GM23338 (cell line): ENCODE measurements at regions not wholly inside any gene's neighbourhood (a gene's known extent, or its start where the extent isn't known, plus 50 kb on each side); places are given as distances from the start of the nearest gene placed in this dataset.

ENCODE experiments used
- ATAC-seq: fragments of 200-7000 bp; cut with Tn5 transposase; 3 replicates; pipeline ENCODE4 v1.9.1; 2020
- DNase-seq: peaks from one replicate; pipeline ENCODE4 v3.0.0-alpha.2; 2015; ENCODE audit warnings: low spot score
- H2AFZ ChIP-seq: fragments of 200-600 bp; sonication (generic); 2 replicates; pipeline ENCODE4 v1.8.0; 2016; ENCODE audit warnings: antibody characterized with exemption, mild to moderate bottlenecking, moderate library complexity
- H3F3A ChIP-seq: fragments of 200-600 bp; sonication (generic); replicated peaks from 2 replicates; pipeline ENCODE4 v1.8.0; 2017; ENCODE audit warnings: antibody characterized with exemption, mixed run types, low read depth
- H3K27ac ChIP-seq: fragments of 200-600 bp; sonication (generic); 2 replicates; pipeline ENCODE4 v1.6.1; 2016; ENCODE audit warnings: low read depth
- H3K27me3 ChIP-seq: fragments of 200-600 bp; sonication (generic); 2 replicates; pipeline ENCODE4 v1.8.0; 2016; ENCODE audit warnings: mild to moderate bottlenecking, mixed run types, moderate library complexity; ENCODE audit not compliant: insufficient read depth
- H3K36me3 ChIP-seq: fragments of 200-600 bp; sonication (generic); 2 replicates; pipeline ENCODE4 v1.8.0; 2016; ENCODE audit warnings: mild to moderate bottlenecking; ENCODE audit not compliant: insufficient read depth
- H3K4me1 ChIP-seq: fragments of 200-600 bp; sonication (generic); 2 replicates; pipeline ENCODE4 v1.8.0; 2016; ENCODE audit warnings: mild to moderate bottlenecking, moderate library complexity; ENCODE audit not compliant: insufficient read depth
- H3K4me2 ChIP-seq: fragments of 200-600 bp; sonication (generic); 2 replicates; pipeline ENCODE4 v1.7.1; 2017; ENCODE audit warnings: mixed run types
- H3K4me3 ChIP-seq: fragments of 200-600 bp; sonication (generic); 2 replicates; pipeline ENCODE4 v1.6.1; 2016; ENCODE audit warnings: mixed run types
- H3K79me2 ChIP-seq: fragments of 200-600 bp; sonication (generic); replicated peaks from 2 replicates; pipeline ENCODE4 v1.8.0; 2017; ENCODE audit warnings: mild to moderate bottlenecking; ENCODE audit not compliant: insufficient read depth
- H3K9me2 ChIP-seq: fragments of 200-600 bp; sonication (generic); 2 replicates; pipeline ENCODE4 v1.8.0; 2017; ENCODE audit not compliant: insufficient read depth
- H4K20me1 ChIP-seq: fragments of 200-600 bp; sonication (generic); replicated peaks from 2 replicates; pipeline ENCODE4 v1.8.0; 2017; ENCODE audit warnings: mild to moderate bottlenecking; ENCODE audit not compliant: insufficient read depth
- H3K27ac Mint-ChIP-seq: 2 replicates; pipeline ENCODE4 v1.8.0; 2020; ENCODE audit warnings: inconsistent platforms, mild to moderate bottlenecking, moderate library complexity, mixed read lengths
- H3K27me3 Mint-ChIP-seq: 3 replicates; pipeline ENCODE4 v1.8.0; 2022; ENCODE audit warnings: low read depth, mild to moderate bottlenecking, moderate library complexity, mixed read lengths, inconsistent platforms; ENCODE audit not compliant: insufficient read depth, poor library complexity
- H3K36me3 Mint-ChIP-seq: 3 replicates; pipeline ENCODE4 v1.8.0; 2021; ENCODE audit warnings: low read depth, mild to moderate bottlenecking, inconsistent platforms, moderate library complexity, mixed read lengths
- H3K4me1 Mint-ChIP-seq: 3 replicates; pipeline ENCODE4 v1.8.0; 2020; ENCODE audit warnings: mild to moderate bottlenecking, inconsistent platforms, mixed read lengths
- H3K4me3 Mint-ChIP-seq: 3 replicates; pipeline ENCODE4 v1.8.0; 2021; ENCODE audit warnings: moderate library complexity, mild to moderate bottlenecking, inconsistent platforms, mixed read lengths
- H3K9me3 Mint-ChIP-seq: 3 replicates; pipeline ENCODE4 v1.8.0; 2020; ENCODE audit warnings: moderate library complexity, mild to moderate bottlenecking, inconsistent platforms, mixed read lengths
- EZH2phosphoT487 ChIP-seq: fragments of 200-600 bp; sonication (generic); IDR thresholded peaks from one replicate; pipeline ENCODE4 v1.8.1; 2018; ENCODE audit warnings: antibody characterized with exemption; ENCODE audit not compliant: unreplicated experiment
- JUNB ChIP-seq: IDR thresholded peaks from one replicate; pipeline ENCODE4 v1.6.1; 2016; ENCODE audit warnings: antibody characterized with exemption; ENCODE audit not compliant: unreplicated experiment
- NANOG ChIP-seq: IDR thresholded peaks from 2 replicates; pipeline ENCODE4 v1.6.1; 2016; ENCODE audit warnings: antibody characterized with exemption, borderline replicate concordance
- POLR2AphosphoS5 ChIP-seq: IDR thresholded peaks from 2 replicates; pipeline ENCODE4 v1.6.1; 2016; ENCODE audit warnings: antibody characterized with exemption, low read depth
- STAT1 ChIP-seq: IDR thresholded peaks from one replicate; pipeline ENCODE4 v1.6.1; 2016; ENCODE audit warnings: antibody characterized with exemption; ENCODE audit not compliant: unreplicated experiment
- ZNF114 ChIP-seq: fragments of 250-450 bp; sonication (Bioruptor Pico); IDR thresholded peaks from 2 replicates; pipeline ENCODE4 v1.5.0; 2020; ENCODE audit warnings: mild to moderate bottlenecking, moderate library complexity
- ZNF331 ChIP-seq: fragments of 250-450 bp; sonication (Bioruptor Pico); IDR thresholded peaks from 2 replicates; pipeline ENCODE4 v1.5.0; 2020; ENCODE audit warnings: low read depth, mild to moderate bottlenecking, moderate library complexity
- ZNF462 ChIP-seq: fragments of 250-450 bp; sonication (Bioruptor Pico); IDR thresholded peaks from 2 replicates; pipeline ENCODE4 v1.5.0; 2020; ENCODE audit warnings: mild to moderate bottlenecking, moderate library complexity
- TF ChIP-seq, protein P1 (sequence below), 2 experiments: fragments of 200-600 bp in 1 of 2; sonication (generic) in 1 of 2; conservative IDR thresholded peaks; 2 replicates each; pipeline versions ENCODE4 v1.5.1 to v1.6.1; 2016 to 2017; ENCODE audit warnings: antibody characterized with exemption in 2 of 2, low read depth in 2 of 2, mild to moderate bottlenecking in 2 of 2, moderate library complexity in 1 of 2
- TF ChIP-seq, protein P2 (sequence below): IDR thresholded peaks from 2 replicates; pipeline ENCODE4 v1.6.1; 2016; ENCODE audit warnings: antibody characterized with exemption

DNA sequence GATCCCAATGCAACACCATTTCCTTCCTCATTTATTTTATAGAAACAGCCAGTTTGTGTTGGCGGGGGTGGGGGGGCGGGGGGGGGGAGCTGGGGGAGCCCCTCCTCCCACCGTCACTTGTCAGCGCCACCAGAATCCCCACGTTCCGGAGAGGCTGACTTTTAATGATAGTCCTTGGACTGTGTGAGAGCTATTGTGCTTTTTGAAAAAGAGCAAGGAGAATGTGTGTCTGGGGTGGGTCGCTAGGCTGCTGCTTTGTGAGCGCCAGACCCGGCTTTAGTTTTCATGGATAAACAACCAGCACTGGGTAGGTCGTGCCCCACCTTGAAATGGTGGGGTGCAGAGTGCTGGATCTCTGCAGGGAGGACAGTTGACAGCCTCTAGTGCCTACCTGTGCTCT lies 135.0 kb upstream of the ONECUT1 start:
- H2AFZ ChIP-seq: no peak overlapping the region

GRCh38 chr15:52924630-52925029 lies 134.5 kb upstream of the ONECUT1 start:
- no peaks in the 10 kb centered on the region for H3F3A ChIP-seq
- H3K4me2 ChIP-seq: no peak overlapping the region
- H4K20me1 ChIP-seq: no peaks in the 10 kb centered on the region
- H2AFZ ChIP-seq: peak overlapping the region; percentile 99
- H3K9me2 ChIP-seq: no peaks in the 10 kb centered on the region
- no peak overlapping the region for H3K27ac Mint-ChIP-seq
- H3K79me2 ChIP-seq: no peaks in the 10 kb centered on the region
- DNase-seq: peak; percentile 15
- H3K4me3 Mint-ChIP-seq: no peak overlapping the region
- no peak overlapping the region for H3K27ac ChIP-seq
- no peaks in the 10 kb centered on the region for H3K9me3 Mint-ChIP-seq
- H3K4me3 ChIP-seq: no peak overlapping the region
- no peaks in the 10 kb centered on the region for H3K27me3 ChIP-seq
- H3K36me3 ChIP-seq: no peaks in the 10 kb centered on the region
- peak; percentile 81 for ATAC-seq
- no peaks in the 10 kb centered on the region for H3K36me3 Mint-ChIP-seq
- no peaks in the 10 kb centered on the region for H3K27me3 Mint-ChIP-seq
- no peaks in the 10 kb centered on the region for H3K4me1 ChIP-seq
- H3K4me1 Mint-ChIP-seq: peaks cover 12% of the 10 kb centered on the region; the same call in 2 of the 3 replicates
- TF ChIP-seq, protein P1, sequence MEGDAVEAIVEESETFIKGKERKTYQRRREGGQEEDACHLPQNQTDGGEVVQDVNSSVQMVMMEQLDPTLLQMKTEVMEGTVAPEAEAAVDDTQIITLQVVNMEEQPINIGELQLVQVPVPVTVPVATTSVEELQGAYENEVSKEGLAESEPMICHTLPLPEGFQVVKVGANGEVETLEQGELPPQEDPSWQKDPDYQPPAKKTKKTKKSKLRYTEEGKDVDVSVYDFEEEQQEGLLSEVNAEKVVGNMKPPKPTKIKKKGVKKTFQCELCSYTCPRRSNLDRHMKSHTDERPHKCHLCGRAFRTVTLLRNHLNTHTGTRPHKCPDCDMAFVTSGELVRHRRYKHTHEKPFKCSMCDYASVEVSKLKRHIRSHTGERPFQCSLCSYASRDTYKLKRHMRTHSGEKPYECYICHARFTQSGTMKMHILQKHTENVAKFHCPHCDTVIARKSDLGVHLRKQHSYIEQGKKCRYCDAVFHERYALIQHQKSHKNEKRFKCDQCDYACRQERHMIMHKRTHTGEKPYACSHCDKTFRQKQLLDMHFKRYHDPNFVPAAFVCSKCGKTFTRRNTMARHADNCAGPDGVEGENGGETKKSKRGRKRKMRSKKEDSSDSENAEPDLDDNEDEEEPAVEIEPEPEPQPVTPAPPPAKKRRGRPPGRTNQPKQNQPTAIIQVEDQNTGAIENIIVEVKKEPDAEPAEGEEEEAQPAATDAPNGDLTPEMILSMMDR (conservative IDR thresholded peaks at IDR 0.05; ENCODE audit: low read depth in 2 of 2): no peak
- TF ChIP-seq ZNF462 (CRISPR knock-in tag) (no peak), ZNF331 (CRISPR knock-in tag) (no peak), EZH2phosphoT487 (no peak), NANOG (no peak), STAT1 (no peak), POLR2AphosphoS5 (no peak), ZNF114 (CRISPR knock-in tag) (no peak), JUNB (no peak)
- TF ChIP-seq, protein P2, sequence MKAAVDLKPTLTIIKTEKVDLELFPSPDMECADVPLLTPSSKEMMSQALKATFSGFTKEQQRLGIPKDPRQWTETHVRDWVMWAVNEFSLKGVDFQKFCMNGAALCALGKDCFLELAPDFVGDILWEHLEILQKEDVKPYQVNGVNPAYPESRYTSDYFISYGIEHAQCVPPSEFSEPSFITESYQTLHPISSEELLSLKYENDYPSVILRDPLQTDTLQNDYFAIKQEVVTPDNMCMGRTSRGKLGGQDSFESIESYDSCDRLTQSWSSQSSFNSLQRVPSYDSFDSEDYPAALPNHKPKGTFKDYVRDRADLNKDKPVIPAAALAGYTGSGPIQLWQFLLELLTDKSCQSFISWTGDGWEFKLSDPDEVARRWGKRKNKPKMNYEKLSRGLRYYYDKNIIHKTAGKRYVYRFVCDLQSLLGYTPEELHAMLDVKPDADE: no peak

More for the DNA sequence above, 135.0 kb upstream of the ONECUT1 start:
- TF ChIP-seq, protein P1 (conservative IDR thresholded peaks at IDR 0.05; ENCODE audit: low read depth in 2 of 2): no peak
- Mint-ChIP-seq H3K27ac (no peak overlapping the region), H3K27me3 (no peaks in the 10 kb centered on the region), H3K4me1 (peaks cover 12% of the 10 kb centered on the region; the same call in 2 of the 3 replicates), H3K4me3 (no peak overlapping the region), H3K36me3 (no peaks in the 10 kb centered on the region), H3K9me3 (0 out of 3 replicates have a peak, but pooled peaks cover 1% of the 10 kb centered on the region)
- H3F3A ChIP-seq: no peaks in the 10 kb centered on the region
- no peaks in the 10 kb centered on the region for H3K9me2 ChIP-seq
- H3K27me3 ChIP-seq: no peaks in the 10 kb centered on the region
- H3K79me2 ChIP-seq: no peaks in the 10 kb centered on the region
- H3K27ac ChIP-seq: no peak overlapping the region
- ATAC-seq: peak; percentile 49
- H3K36me3 ChIP-seq: no peaks in the 10 kb centered on the region; the same call in 1 of the 2 replicates
- H3K4me3 ChIP-seq: no peak overlapping the region
- H4K20me1 ChIP-seq: no peaks in the 10 kb centered on the region
- H3K4me1 ChIP-seq: no peaks in the 10 kb centered on the region
- H3K4me2 ChIP-seq: no peak overlapping the region
- no peak for DNase-seq
